Thymus (tissue), 11 donors: ENCODE measurements at regions not wholly inside any gene's neighbourhood (a gene's known extent, or its start where the extent isn't known, plus 50 kb on each side); places are given as distances from the start of the nearest gene placed in this dataset.

Experiments used
- DNase-seq, 9 donors: peaks; one replicate each; pipeline ENCODE4 v3.0.0-alpha.2; 2013; ENCODE audit warnings: low spot score in 9 of 9, low read depth in 6 of 9, missing footprints in 1 of 9
- H3K27ac ChIP-seq, 2 donors: one replicate each; pipeline ENCODE4 v1.5.1; 2013; ENCODE audit warnings: control low read depth in 1 of 2, low read depth in 1 of 2, low read length in 1 of 2, mild to moderate bottlenecking in 1 of 2, moderate library complexity in 1 of 2
- H3K27me3 ChIP-seq, 2 donors: one replicate each; pipeline ENCODE4 v1.5.1; 2013; ENCODE audit warnings: low read length in 1 of 2; ENCODE audit not compliant: control insufficient read depth in 2 of 2, insufficient read depth in 1 of 2
- H3K36me3 ChIP-seq, 2 donors: one replicate each; pipeline ENCODE4 v1.5.1; 2013; ENCODE audit warnings: low read length in 1 of 2, mild to moderate bottlenecking in 1 of 2, moderate library complexity in 1 of 2; ENCODE audit not compliant: control insufficient read depth in 2 of 2, insufficient read depth in 2 of 2
- H3K4me1 ChIP-seq, 2 donors: one replicate each; pipeline ENCODE4 v1.5.1; 2013; ENCODE audit warnings: low read length in 2 of 2; ENCODE audit not compliant: control insufficient read depth in 2 of 2, insufficient read depth in 2 of 2
- H3K4me3 ChIP-seq, 2 donors: one replicate each; pipeline ENCODE4 v1.5.1; 2013; ENCODE audit warnings: low read length in 2 of 2, control low read depth in 1 of 2, mild to moderate bottlenecking in 1 of 2
- H3K9me3 ChIP-seq, 2 donors: one replicate each; pipeline ENCODE4 v1.5.1; 2013; ENCODE audit warnings: low read length in 1 of 2, mild to moderate bottlenecking in 1 of 2; ENCODE audit not compliant: control insufficient read depth in 2 of 2, insufficient read depth in 1 of 2
- WGBS: extraction: QIAGEN DNeasy Blood & Tissue Kit; methylation state at CpG from one replicate; pipeline ENCODE4 v1.1.7; 2013; 5-methylcytosine and 5-hydroxymethylcytosine counted together
- donor health status: healthy.

- Histone ChIP-seq H3K4me1 (no peaks in the 10 kb centered on the region), H3K27me3 (no peaks in the 10 kb centered on the region), H3K4me3 (no peak overlapping the region), H3K27ac (no peak overlapping the region), H3K36me3 (no peaks in the 10 kb centered on the region), H3K9me3 (no peaks in the 10 kb centered on the region)
- DNase-seq = no peak
- WGBS = 88% methylated on average over 8 of the region's 8 CpGs
These were observed 494.4 kb downstream of the TCERG1L start for GRCh38 chr10:130817046-130817624.

- no peaks in the 10 kb centered on the region for H3K4me1 ChIP-seq
- no peak overlapping the region for H3K27ac ChIP-seq
- no peaks in the 10 kb centered on the region for H3K36me3 ChIP-seq
- DNase-seq = no peak
- 89% methylated on average over 6 of the region's 6 CpGs for WGBS
- no peaks in the 10 kb centered on the region for H3K9me3 ChIP-seq
- no peaks in the 10 kb centered on the region for H3K27me3 ChIP-seq
- no peak overlapping the region for H3K4me3 ChIP-seq
These were observed 493.8 kb downstream of the TCERG1L start for GRCh38 chr10:130817674-130818073.

GRCh38 chr10:130820880-130821482, 490.5 kb downstream of the TCERG1L start:
- Histone ChIP-seq H3K36me3 (no peaks in the 10 kb centered on the region), H3K4me3 (no peak overlapping the region), H3K4me1 (no peaks in the 10 kb centered on the region), H3K27ac (no peak overlapping the region), H3K27me3 (no peaks in the 10 kb centered on the region), H3K9me3 (peaks cover 0 to 4% of the 10 kb centered on the region in 2 donors)
- DNase-seq = no peak
- 88% methylated on average over 11 of the region's 11 CpGs for WGBS

GRCh38 chr10:130824230-130825014, 487.1 kb downstream of the TCERG1L start:
- Histone ChIP-seq H3K9me3 (peaks cover 0 to 4% of the 10 kb centered on the region in 2 donors), H3K4me3 (no peak overlapping the region), H3K27ac (no peak overlapping the region), H3K4me1 (no peaks in the 10 kb centered on the region), H3K36me3 (no peaks in the 10 kb centered on the region), H3K27me3 (no peaks in the 10 kb centered on the region)
- WGBS = 93% methylated on average over 4 of the region's 4 CpGs
- DNase-seq = no peak

DNA sequence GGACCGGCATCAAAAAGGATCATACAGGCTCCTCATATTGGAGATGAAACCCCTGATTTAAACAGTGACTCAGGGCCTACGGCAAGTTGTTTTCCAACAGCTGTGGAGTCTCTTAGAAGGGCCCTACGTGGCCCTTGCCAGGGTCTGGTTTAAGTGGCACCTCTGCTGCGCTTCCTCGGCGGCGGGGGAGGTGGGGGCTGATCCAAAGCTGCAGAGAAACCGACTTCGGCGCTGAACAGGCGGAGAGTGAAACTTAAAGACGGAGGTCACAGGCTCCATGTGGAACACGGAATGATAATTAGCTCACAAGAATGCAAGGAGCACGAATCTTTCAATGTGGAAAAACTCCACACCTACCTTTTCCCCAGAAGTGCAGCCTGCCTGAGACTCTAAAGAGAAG, 477.9 kb downstream of the TCERG1L start:
- no peak for DNase-seq

GRCh38 chr10:130834170-130834569, 477.4 kb downstream of the TCERG1L start:
- Histone ChIP-seq H3K4me3 (no peak overlapping the region), H3K27me3 (no peaks in the 10 kb centered on the region), H3K4me1 (no peaks in the 10 kb centered on the region), H3K27ac (no peak overlapping the region), H3K9me3 (peaks cover 0 to 1% of the 10 kb centered on the region in 2 donors), H3K36me3 (no peaks in the 10 kb centered on the region)
- WGBS = 87% methylated on average over 15 of the region's 15 CpGs
- no peak for DNase-seq

More for the DNA sequence above, 477.9 kb downstream of the TCERG1L start:
- H3K4me1 ChIP-seq = no peaks in the 10 kb centered on the region
- H3K27ac ChIP-seq = no peak overlapping the region
- WGBS = 92% methylated on average over 14 of the region's 14 CpGs
- no peaks in the 10 kb centered on the region for H3K36me3 ChIP-seq
- H3K9me3 ChIP-seq = peaks cover 0 to 1% of the 10 kb centered on the region in 2 donors
- H3K4me3 ChIP-seq = no peak overlapping the region
- H3K27me3 ChIP-seq = no peaks in the 10 kb centered on the region

DNA sequence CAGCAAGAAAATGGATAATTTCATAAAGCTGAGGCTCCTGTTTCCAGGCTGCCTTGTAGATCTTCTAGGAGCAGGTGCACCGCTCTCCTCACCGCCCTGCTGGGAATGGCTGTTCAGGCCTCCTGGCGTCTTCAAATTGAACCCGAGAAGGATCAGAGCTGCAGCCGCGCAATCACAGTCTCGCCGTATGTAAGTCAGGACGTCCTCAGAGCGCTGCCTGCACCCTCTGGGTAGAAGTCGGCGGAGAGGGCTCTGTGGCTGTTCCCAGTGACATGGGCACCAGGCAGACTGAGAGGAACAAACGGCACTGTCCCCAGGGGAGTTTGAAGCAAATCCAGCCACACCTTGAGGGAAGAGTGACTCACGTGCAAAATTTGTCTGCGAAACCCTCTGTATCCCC, 476.9 kb downstream of the TCERG1L start:
- no peak overlapping the region for H3K27ac ChIP-seq
- H3K4me3 ChIP-seq = no peak overlapping the region
- H3K36me3 ChIP-seq = no peaks in the 10 kb centered on the region
- no peaks in the 10 kb centered on the region for H3K27me3 ChIP-seq
- H3K9me3 ChIP-seq = peaks cover 0 to 1% of the 10 kb centered on the region in 2 donors
- H3K4me1 ChIP-seq = no peaks in the 10 kb centered on the region
- 94% methylated on average over 15 of the region's 15 CpGs for WGBS
- DNase-seq = no peak

GRCh38 chr10:130835068-130835467, 476.5 kb downstream of the TCERG1L start:
- Histone ChIP-seq H3K27me3 (no peaks in the 10 kb centered on the region), H3K27ac (no peak overlapping the region), H3K4me1 (no peaks in the 10 kb centered on the region), H3K9me3 (peaks cover 0 to 1% of the 10 kb centered on the region in 2 donors), H3K36me3 (no peaks in the 10 kb centered on the region), H3K4me3 (no peak overlapping the region)
- no peak for DNase-seq
- WGBS = 93% methylated on average over 5 of the region's 5 CpGs

- Histone ChIP-seq H3K36me3 (no peaks in the 10 kb centered on the region), H3K4me1 (no peaks in the 10 kb centered on the region), H3K9me3 (peaks cover 0 to 1% of the 10 kb centered on the region in 2 donors), H3K27me3 (no peaks in the 10 kb centered on the region), H3K4me3 (no peak overlapping the region), H3K27ac (no peak overlapping the region)
- DNase-seq = no peak
- WGBS = 87% methylated on average over 7 of the region's 7 CpGs
These were observed 475.2 kb downstream of the TCERG1L start for GRCh38 chr10:130836344-130836743.
